GM04503 (cell line): ENCODE measurements at regions not wholly inside any gene's neighbourhood (a gene's known extent, or its start where the extent isn't known, plus 50 kb on each side); places are given as distances from the start of the nearest gene placed in this dataset.

Source experiments
- DNase-seq: peaks from one replicate; pipeline ENCODE4 v3.0.0-alpha.2; 2012; ENCODE audit warnings: low read depth

- no peak for DNase-seq
These were observed 318.3 kb downstream of the RRAGC start for GRCh38 chr1:38541223-38541622.

DNA sequence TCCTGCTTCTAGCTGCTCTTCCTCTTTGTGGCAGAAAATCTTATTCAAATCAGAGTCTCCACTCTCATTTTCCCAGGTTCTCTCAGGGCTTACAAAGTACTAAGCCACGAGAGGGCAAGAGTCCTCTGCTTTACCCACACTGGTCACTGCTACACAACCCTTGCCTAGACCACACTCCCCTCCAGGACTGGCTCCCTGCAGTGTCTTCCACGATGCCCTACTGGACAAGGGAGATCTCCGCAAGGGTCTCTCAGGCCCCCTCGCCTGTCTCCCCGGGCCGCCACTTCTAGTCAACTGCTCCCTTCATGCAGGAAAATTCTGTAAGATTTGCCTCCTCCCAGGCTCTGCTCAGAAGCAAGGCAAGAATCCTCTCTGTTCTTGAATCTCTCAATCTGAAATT lies 319.6 kb downstream of the RRAGC start:
- no peak for DNase-seq

DNA sequence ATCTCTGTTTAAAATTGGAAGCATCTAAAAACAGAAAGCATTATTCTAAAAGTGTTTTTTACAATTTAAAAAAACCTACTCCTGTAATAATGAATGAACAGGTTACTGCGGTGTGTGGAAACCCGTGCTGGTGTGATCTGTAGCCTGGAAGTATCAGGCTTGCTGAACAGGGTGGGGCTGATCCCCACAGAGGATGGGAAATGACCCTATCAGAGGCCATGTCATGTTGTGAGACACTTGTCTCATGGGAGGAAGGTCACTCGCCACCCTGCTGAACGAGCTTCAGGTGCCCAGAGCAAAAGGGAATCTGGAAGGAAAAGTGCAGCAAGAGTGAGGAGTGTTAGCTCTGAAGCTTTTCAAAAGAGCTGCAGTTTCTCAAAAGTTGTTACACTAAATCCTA lies 320.7 kb downstream of the RRAGC start:
- no peak for DNase-seq

GRCh38 chr1:38536089-38536488 lies 323.5 kb downstream of the RRAGC start:
- DNase-seq: no peak

- DNase-seq: no peak
These were observed 325.1 kb downstream of the RRAGC start for GRCh38 chr1:38534473-38534823.

DNA sequence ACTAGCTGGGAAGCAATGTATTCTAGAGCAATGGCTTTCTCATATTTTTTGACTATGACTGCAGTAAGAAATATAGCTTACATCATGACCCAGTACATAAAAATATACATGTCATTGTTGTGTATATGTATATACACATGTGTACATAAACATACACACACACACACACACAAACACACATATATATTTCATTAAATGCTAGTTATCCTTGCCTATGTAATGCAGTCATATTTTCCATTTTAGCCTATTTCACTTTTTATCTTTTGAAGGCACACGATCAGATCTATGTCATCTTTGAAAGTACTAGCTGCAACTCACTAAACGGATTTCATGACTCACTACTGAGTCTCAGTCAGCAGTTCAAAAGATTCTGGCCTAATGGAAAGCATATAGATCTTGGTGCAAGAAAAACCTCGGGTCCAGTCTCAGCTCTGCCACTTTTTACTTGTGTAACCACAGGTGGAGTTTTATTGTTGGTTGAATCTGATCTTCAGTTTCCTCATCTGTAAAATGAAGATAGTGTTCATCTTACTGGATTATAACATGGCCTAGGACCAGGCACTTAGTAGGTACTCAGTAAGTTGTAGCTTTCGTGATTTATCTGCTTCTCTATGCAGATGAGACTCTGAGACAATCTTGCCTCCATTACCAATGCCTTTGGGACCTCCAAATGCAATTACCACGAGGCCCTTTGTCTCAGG lies 325.6 kb downstream of the RRAGC start:
- no peak for DNase-seq

DNA sequence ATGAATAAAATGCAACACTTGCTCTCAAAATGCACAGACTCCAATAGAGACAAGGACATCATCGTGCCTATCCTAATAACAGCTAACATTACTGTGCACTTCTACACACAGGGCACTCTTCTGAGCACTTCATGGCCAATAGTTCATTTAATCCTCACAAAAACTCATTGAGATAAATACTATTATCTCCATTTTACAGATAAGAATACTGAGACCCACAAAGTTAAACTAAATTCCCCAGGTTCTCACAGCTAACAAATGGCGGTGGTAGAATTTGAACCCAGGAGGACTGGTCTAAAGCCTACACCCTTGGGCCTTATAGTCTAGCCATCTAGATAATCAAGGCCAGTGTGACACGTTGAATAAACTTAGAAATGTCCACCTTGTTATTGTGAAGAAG lies 328.6 kb downstream of the RRAGC start:
- DNase-seq: no peak

GRCh38 chr1:38529946-38530345 lies 329.6 kb downstream of the RRAGC start:
- no peak for DNase-seq

- DNase-seq: no peak
These were observed 330.2 kb downstream of the RRAGC start for GRCh38 chr1:38529391-38529790.

- DNase-seq: no peak
These were observed 330.9 kb downstream of the RRAGC start for GRCh38 chr1:38528623-38529022.

- DNase-seq: no peak
These were observed 332.1 kb downstream of the RRAGC start for GRCh38 chr1:38527373-38527966.

DNA sequence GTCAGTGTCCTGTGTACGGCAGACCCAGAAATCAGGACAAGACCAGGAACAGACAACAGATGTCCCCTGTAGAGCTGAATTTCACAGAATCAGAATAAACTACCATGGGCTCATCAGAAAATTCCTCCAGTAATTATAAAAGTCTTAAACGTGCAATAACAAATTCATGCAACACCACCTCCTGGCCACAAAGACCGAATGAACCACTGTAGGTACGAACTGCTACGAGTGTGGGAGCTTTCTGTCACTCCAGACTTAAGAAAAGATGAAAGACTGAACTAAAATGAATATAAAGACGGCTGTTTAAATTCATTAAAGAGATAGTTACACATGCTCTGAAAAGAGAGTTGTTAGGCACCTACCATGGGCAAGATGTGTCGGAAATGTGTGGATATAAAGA lies 333.5 kb downstream of the RRAGC start:
- no peak for DNase-seq

DNA sequence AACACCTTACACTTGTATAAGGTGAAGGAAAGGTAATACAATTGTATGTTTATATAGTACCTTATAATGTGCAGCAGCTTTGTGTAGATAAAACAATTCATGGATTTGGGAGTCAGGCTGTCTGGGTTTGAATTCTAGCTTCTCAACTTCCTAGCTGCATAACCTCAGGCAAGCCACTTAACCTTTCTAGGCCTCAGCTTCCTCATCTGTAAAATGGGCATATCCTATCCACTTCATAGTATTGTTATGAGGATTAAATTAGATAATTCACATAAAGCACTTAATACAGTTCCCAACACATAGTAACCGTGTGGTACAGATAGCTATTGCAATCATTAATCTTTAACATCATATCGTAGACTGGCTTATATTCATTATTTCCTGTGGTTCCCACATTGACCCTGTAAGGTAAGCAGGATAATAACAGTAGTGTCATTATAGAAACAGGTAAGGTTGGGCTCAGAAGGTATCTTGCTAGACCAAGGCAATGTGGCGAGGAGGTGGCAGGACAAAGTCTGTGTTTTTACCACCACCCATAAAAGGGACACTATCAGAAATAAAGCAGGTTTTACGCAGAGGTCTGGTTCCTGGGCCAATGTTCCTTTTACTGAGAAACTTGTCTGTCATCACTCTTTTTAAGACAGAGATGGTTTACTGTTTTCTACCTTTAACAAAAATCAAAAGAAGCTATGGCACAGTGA lies 334.1 kb downstream of the RRAGC start:
- no peak for DNase-seq

DNA sequence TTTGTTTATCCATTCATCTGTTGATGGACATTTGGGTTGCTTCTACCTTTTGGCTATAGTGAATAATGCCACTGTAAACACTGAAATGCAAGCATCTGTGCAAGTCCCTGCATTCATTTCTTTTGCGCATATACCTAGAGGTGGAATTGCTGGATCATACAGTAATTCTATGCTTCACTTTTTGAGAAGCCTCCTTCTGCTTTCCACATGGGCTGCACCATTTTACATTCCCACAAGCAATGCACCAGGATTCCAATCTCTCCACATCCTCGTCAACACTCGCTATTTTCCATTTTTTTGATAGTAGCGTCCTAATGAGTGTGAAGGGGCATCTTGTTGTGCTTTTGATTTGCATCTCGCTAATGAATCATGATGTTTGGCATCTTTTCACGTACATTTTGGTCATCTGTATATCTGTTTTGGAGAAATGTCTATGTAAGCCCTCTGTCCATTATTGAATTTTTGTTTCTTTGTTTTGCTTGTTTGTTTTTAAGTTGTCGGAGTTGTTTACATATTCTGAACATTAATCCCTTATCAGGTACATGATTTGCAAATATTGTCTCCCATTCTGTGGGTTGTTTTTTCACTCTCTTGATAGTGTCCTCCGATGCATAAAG lies 335.4 kb downstream of the RRAGC start:
- DNase-seq: no peak

DNA sequence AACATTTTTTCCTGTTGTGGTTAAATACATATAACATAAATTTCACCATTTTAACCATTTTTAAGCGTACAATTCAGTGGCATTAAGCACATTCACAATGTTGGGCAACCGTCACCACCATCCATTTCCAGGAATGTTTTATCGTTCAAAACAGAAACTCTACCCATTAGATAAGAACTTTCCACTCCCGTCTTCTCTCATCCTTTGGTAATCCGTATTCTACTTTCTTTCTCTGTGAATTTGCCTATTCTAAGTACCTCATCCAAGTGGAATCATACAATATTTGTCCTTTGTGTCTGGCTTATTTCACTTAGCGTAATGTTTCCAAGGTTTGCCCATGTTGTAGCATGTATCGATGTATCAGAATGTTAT lies 336.0 kb downstream of the RRAGC start:
- no peak for DNase-seq

DNA sequence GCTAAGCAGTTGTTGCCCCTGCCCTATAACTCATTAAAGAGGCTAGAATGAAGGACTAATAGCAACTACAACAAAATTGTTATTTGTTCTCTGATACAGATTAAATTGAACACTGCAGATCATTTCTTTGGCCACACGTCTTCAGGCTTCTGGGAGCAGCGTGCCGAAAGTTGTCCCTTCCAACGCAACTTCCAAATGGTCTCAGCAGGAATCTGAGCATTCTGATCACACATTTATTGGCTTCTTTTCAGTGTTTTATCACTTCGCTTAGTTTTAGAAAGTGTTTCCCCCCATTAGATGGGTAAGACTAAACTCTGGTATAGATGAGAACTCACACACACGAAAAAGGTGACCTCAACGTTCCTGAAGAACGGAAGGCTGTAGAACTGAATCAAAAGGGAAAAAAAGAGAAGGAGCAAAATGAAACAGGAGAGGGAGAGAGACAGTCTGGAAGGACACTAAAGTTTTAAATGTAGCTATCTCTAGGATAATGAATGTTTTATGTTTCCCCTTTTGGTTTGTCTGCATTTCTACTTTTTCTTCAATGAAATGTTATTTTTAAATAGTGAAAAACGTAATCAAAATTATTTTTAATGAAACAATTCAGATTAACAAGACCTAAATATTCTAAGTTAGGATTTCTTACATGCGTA lies 336.5 kb downstream of the RRAGC start:
- no peak for DNase-seq

- DNase-seq: no peak
These were observed 343.0 kb downstream of the RRAGC start for GRCh38 chr1:38516560-38516959.

DNA sequence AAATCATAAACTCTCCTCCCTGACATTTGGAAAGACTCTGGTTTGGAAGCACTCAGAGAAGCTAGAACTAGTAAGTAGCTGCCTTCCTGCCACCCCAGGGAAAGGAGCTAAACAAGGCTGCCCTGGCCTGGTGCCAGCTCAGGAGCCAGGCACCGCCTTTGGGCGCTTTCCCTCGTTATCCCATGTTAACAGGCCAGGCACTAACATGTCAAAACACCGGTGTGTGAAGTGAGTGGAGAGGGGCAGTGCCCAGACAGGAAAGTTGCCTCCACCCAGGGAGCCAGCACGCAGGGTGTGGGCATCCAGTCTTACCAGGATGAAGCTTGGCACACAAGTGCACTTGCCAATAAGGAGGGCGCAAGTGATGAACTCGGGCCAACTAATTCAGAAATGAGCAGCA lies 346.8 kb downstream of the RRAGC start:
- DNase-seq: no peak

DNA sequence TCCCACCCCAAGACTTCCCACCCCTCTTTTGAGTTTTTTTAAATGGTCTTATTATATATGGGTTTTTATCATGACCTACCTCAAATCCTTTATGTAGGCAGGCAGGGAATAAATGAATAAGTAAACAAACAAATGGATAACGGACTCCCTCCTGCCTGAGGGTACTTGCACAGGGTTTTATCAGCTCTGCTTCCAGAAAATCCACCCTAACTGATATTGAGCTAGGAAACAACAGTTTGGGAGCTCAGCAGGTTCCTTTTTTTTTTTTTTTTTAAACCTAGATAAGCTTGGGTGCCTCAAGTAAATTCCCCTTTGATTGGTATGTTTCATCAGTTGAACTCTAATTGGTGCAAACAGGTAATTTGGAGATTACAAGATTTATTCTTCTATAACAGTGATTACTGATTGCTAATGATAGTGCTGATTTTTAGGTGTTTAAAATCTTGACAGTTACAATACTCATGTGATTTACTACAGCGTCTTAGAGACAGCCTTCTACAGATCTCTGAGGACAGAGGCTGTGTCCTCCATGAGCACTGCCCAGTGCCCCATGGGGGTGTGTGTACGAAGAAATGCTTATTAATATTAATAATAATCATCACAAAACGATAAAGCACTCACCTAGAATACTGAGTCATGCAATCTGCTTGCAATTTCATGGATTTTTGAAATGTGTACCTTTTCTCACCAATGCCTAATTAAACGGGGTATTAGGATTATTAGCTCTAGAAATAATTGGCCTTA lies 347.4 kb downstream of the RRAGC start:
- DNase-seq: no peak

DNA sequence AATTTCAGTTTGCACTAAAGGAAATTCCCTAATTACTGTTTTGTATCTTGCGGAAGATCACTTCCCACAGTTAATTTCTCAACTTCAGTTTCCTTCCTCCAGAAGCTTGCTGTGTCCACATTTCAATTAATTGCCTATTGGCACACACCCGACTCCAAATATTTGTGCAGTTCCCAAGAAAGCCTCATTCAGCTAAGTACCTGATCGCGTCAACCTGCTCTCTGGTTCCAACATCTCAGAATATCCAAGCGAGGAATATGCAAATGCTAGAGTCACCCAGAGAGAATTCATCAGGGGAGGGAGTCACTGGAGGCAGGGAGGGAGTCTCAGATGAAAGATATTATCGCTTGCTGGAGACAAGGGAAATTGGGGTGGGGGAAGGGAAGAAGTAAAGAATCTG lies 351.3 kb downstream of the RRAGC start:
- DNase-seq: no peak

DNA sequence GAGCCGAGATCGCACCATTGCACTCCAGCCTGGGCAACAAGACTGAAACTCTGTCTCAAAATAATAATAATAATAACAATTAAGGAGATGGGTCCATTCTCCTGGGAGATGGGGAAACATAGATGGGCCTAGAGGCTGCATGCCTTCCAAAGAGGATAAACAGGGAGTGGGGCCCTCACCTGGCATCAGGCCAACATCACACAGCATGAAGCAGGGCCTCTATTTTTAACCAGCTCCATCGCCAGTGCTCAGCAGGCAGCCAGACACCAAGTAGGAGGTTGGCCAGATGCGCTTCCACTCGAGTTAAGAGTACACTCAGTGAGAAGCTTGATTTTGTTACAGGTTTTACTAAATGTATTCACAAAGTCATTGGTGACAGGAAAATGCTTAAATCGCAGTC lies 352.0 kb downstream of the RRAGC start:
- DNase-seq: no peak

DNA sequence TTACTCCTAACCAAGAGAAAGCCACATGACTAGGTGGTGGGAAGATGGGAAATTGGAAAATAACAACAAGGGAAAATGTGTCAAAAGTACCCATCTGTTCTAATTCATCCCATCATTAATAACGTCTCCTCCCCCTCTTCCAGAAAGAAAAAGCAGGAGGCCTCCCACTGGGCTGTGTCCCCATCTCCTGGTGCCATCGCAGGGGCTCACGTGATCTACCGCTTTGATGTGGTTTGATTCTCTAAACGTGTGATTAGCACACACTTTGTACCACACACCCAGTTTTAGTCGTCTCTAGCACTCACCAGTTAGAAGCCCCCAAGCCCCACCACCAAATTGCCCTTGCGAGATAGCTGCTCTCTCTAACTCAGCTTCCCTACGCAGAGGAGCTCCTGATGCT lies 353.6 kb downstream of the RRAGC start:
- DNase-seq: no peak
